ENCODE measurements at regions not wholly inside any gene's neighbourhood (a gene's known extent, or its start where the extent isn't known, plus 50 kb on each side); places are given as distances from the start of the nearest gene placed in this dataset.
A peak's percentile ranks its signal among the peaks of the same experiment; 100 is the strongest.

GRCh38 chr11:45428116-45428515 is 142.0 kb upstream of the SYT13 start:
- Histone ChIP-seq H3K9me3 (no peaks in the 10 kb centered on the region), H3K4me1 (no peaks in the 10 kb centered on the region), H3K36me3 (no peaks in the 10 kb centered on the region), H3K27me3 (peaks cover 0 to 43% (median 4%) of the 10 kb centered on the region in 7 donors), H3K27ac (no peak overlapping the region), H3K4me3 (no peak overlapping the region)
- intact Hi-C loops (cut with DNase I), result no loop called here
- ATAC-seq (no peak), DNase-seq (no peak)
- WGBS, 2 donors, result 88 to 95% methylated on average over 9 of the region's 9 CpGs
- TF ChIP-seq CTCF (IDR thresholded peaks at IDR 0.05), result no peak

- H3K27me3 ChIP-seq, result peaks cover 0 to 34% (median 6%) of the 10 kb centered on the region in 7 donors
- ATAC-seq (no peak), DNase-seq (no peak)
- H3K4me3 ChIP-seq, result no peak overlapping the region
- no peak for TF ChIP-seq CTCF (IDR thresholded peaks at IDR 0.05)
- peaks cover 0 to 4% (median 0%) of the 10 kb centered on the region in 11 donors for H3K9me3 ChIP-seq
- H3K36me3 ChIP-seq, result no peaks in the 10 kb centered on the region
- 85 to 88% methylated on average over 9 of the region's 9 CpGs for WGBS, 2 donors
- intact Hi-C loops (cut with DNase I), result no loop called here
- H3K27ac ChIP-seq, result no peak overlapping the region
- no peaks in the 10 kb centered on the region for H3K4me1 ChIP-seq
These were observed 138.5 kb upstream of the SYT13 start for GRCh38 chr11:45424411-45425180.

GRCh38 chr11:45423475-45424120 is 137.5 kb upstream of the SYT13 start:
- no peaks in the 10 kb centered on the region for H3K4me1 ChIP-seq
- DNase-seq (no peak), ATAC-seq (peak in 2 of 8 donors; percentile 28 to 48)
- WGBS, 2 donors, result 28 to 36% methylated on average over 9 of the region's 9 CpGs
- no peak for TF ChIP-seq CTCF (IDR thresholded peaks at IDR 0.05)
- peaks cover 0 to 24% (median 6%) of the 10 kb centered on the region in 7 donors for H3K27me3 ChIP-seq
- H3K36me3 ChIP-seq, result no peaks in the 10 kb centered on the region
- peaks cover 0 to 13% (median 0%) of the 10 kb centered on the region in 11 donors for H3K9me3 ChIP-seq
- H3K27ac ChIP-seq, result no peak overlapping the region
- intact Hi-C loops (cut with DNase I), result no loop called here
- H3K4me3 ChIP-seq, result no peak overlapping the region

GRCh38 chr11:45423036-45423435 is 136.9 kb upstream of the SYT13 start:
- H3K27ac ChIP-seq, result no peak overlapping the region
- DNase-seq, result no peak
- no peaks in the 10 kb centered on the region for H3K4me1 ChIP-seq
- no peak overlapping the region for H3K4me3 ChIP-seq
- H3K27me3 ChIP-seq, result peaks cover 0 to 20% (median 6%) of the 10 kb centered on the region in 7 donors
- TF ChIP-seq CTCF (IDR thresholded peaks at IDR 0.05), result no peak
- peaks cover 0 to 14% (median 0%) of the 10 kb centered on the region in 11 donors for H3K9me3 ChIP-seq
- intact Hi-C loops (cut with DNase I), result no loop called here
- 68 to 73% methylated on average over 6 of the region's 6 CpGs for WGBS, 2 donors
- H3K36me3 ChIP-seq, result no peaks in the 10 kb centered on the region
- no peak for ATAC-seq
